RWPE1 (cell line): ENCODE measurements at regions not wholly inside any gene's neighbourhood (a gene's known extent, or its start where the extent isn't known, plus 50 kb on each side); places are given as distances from the start of the nearest gene placed in this dataset.

Experiments
- CTCF ChIA-PET: fragments of 350-600 bp; sonication (Branson Sonifier 250); formaldehyde crosslinking; extraction: SDS; loops from one replicate; lab custom pipeline; 2021; lab: Yijun Ruan, JAX
- POLR2A ChIA-PET: fragments of 400-600 bp; formaldehyde crosslinking; extraction: SDS; loops from one replicate; lab custom pipeline; 2020; ENCODE audit warnings: antibody characterized with exemption; ENCODE audit not compliant: low non-redundant PET; lab: Yijun Ruan, JAX
- DNase-seq: peaks from one replicate; pipeline ENCODE4 v3.0.0; 2012; ENCODE audit warnings: low spot score
- H3K27ac ChIP-seq: fragments of 450-650 bp; 2 replicates; pipeline ENCODE4 v1.5.1; 2017
- TF ChIP-seq, protein P1 (sequence below): fragments of 450-650 bp; conservative IDR thresholded peaks from 2 replicates; pipeline ENCODE4 v1.5.1; 2017; ENCODE audit warnings: low read depth, mild to moderate bottlenecking

DNA sequence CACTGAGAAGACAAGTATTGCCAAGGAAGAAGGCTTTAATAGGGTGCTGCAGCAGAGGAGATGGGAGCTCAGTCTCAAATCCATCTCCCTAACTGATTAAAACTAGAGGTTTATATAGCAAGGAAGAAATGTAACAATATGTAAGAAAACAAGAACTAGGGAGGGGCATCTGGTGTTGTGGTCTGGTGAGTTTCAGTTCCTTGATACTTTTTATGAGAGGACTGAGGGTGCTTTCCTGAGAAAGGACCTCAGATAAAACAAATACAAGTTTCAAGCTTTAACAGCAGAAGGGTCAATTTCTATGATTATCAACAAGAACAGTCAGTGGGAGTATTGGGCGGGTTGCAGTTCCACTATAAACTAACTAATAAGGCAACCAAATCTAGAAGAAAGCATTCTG is 1967.5 kb downstream of the SUCLG1 start:
- ChIA-PET CTCF (no interaction called here), POLR2A (no interaction called here)
- TF ChIP-seq, protein P1, sequence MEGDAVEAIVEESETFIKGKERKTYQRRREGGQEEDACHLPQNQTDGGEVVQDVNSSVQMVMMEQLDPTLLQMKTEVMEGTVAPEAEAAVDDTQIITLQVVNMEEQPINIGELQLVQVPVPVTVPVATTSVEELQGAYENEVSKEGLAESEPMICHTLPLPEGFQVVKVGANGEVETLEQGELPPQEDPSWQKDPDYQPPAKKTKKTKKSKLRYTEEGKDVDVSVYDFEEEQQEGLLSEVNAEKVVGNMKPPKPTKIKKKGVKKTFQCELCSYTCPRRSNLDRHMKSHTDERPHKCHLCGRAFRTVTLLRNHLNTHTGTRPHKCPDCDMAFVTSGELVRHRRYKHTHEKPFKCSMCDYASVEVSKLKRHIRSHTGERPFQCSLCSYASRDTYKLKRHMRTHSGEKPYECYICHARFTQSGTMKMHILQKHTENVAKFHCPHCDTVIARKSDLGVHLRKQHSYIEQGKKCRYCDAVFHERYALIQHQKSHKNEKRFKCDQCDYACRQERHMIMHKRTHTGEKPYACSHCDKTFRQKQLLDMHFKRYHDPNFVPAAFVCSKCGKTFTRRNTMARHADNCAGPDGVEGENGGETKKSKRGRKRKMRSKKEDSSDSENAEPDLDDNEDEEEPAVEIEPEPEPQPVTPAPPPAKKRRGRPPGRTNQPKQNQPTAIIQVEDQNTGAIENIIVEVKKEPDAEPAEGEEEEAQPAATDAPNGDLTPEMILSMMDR: no peak
- H3K27ac ChIP-seq: no peak overlapping the region
- no peak for DNase-seq

DNA sequence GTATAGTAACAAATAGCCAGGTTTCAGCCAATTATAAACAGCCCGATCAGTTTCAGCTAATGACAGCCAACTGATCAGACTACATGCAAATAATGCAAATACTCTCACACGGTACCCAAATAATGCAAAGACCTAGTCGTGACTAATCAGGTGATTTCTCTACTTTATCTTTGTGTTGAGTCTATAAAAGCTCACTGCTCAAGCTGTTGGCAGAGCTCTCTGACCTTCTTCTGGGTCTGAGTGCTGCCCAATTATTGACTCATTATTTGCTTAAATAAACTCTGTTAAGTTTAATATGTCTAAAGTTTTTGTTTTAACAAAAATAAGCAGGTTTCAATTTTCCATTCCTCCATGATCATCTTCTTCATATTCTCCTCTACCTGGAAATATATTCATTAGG is 1971.7 kb downstream of the SUCLG1 start:
- no peak overlapping the region for H3K27ac ChIP-seq
- POLR2A ChIA-PET: no interaction called here
- TF ChIP-seq, protein P1: no peak
- no peak for DNase-seq
- CTCF ChIA-PET: no interaction called here

DNA sequence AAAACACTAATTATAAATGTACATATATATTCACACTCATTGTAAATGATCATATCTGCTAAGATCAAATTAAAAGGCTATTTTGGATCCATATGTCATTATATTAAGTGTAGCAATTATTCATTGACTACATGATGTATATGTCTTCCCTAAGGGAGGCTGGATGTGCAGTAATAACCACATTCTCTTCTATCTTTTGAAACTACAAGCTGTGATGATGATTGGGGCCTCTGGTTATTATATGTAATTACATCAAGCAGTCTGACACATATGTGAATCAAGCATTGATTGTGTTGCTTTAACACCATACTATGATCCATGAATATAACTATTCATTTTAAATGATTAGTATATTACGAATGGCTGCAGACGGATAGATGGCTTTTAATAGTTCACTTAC is 1973.4 kb downstream of the SUCLG1 start:
- TF ChIP-seq, protein P1: no peak
- no peak for DNase-seq
- no peak overlapping the region for H3K27ac ChIP-seq
- ChIA-PET CTCF (interaction anchor here (0.6 kb wide), 1 partner anchor 160 kb away, joined by 3 read pairs; no protein-coding TSS in a partner anchor), POLR2A (no interaction called here)

DNA sequence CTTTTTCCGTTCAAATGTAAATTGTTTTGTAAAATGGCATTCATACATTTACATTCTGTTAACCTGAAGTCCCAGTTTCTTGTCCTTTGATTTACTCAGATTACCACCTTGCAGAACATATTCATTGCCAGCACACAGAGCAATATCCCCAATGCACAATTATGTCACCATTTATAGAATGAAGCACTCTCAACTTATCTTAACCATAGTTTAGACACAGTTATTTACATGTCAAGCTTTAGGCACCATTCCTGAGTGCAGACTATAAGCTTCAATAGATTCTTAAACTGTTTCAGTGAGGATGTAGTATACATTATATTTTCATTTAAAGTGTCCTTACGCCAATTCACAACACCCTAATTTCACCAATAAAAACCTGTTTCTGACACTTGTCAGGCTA is 1977.9 kb downstream of the SUCLG1 start:
- TF ChIP-seq, protein P1: no peak
- H3K27ac ChIP-seq: no peak overlapping the region
- POLR2A ChIA-PET: no interaction called here
- CTCF ChIA-PET: interaction anchor here (0.7 kb wide), 1 partner anchor 347 kb away, joined by 3 read pairs; no protein-coding TSS in a partner anchor
- no peak for DNase-seq

DNA sequence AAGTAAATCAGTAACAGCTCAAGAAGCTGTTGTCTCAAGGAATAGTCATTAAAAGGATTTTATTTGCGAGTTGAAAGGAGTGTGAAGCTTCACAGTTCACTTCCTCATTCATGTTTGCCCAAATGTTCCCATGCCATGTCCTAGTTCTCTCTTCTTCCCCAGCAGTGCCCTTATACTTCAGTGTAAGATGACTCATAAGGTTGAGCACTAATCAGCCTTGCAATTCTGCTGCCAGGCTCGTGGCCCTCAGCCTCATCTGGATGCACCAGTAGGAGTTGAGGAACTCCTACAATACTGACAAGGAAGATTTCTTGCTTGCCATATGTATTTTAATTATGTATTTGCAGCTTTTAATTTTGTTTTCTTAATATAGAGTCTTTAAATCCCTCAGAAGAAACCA is 1980.4 kb downstream of the SUCLG1 start:
- ChIA-PET POLR2A (no interaction called here), CTCF (no interaction called here)
- TF ChIP-seq, protein P1: no peak
- DNase-seq: no peak
- no peak overlapping the region for H3K27ac ChIP-seq

DNA sequence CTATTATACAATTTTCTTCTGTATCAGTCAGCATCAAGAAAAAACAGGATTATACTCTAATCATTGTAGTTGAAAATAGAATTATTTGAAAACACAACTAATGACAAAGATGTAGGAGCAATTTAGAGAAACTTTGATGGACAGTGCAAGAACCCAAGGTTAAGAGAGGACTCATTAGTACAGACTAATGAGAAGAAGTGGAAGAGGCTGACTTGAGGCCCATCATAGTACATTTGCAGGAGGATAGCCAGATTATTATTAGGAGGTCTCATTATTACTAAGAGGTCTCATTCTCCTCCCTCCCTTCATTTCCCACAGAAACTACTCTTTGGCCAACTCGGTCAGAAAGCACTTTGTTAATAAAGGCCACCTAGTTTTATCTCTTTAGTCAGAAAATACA is 1983.0 kb downstream of the SUCLG1 start:
- TF ChIP-seq, protein P1: no peak
- no peak for DNase-seq
- POLR2A ChIA-PET: no interaction called here
- H3K27ac ChIP-seq: no peak overlapping the region
- CTCF ChIA-PET: no interaction called here
